ENCODE measurements at regions not wholly inside any gene's neighbourhood (a gene's known extent, or its start where the extent isn't known, plus 50 kb on each side); places are given as distances from the start of the nearest gene placed in this dataset.
"Not testable (repeated sequence)": the region's sequence is repeated elsewhere in the genome, so short reads cannot be mapped to it uniquely, and the experiment has no call there.

GRCh38 chr5:155625897-155626543 lies 612.5 kb downstream of the KIF4B start:
- DNase-seq, result no peak

- no peak for DNase-seq
Observed at GRCh38 chr5:155626592-155626991, 613.0 kb downstream of the KIF4B start.

GRCh38 chr5:155628346-155628745 lies 614.8 kb downstream of the KIF4B start:
- no peak for DNase-seq

GRCh38 chr5:155629597-155629996 lies 616.0 kb downstream of the KIF4B start:
- no peak for DNase-seq

DNA sequence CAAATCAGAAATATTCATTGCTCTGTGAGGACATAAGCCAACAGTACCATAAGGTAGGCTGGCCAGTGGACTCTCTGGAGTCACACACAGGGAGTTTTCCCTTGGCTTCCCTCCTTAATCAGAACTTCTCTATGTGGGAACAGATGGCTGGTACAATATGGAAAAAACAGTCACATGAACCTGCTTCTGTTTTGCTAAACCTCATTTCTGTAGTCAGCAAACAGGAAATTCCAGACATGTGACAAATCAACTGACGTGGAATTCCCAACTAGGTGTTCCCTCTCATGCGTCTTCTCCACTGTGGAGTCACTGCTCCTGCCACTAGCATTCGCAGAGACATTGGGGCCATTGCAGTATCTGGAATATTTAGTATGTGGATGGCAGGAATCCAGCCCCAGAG lies 617.6 kb downstream of the KIF4B start:
- no peak for DNase-seq

DNA sequence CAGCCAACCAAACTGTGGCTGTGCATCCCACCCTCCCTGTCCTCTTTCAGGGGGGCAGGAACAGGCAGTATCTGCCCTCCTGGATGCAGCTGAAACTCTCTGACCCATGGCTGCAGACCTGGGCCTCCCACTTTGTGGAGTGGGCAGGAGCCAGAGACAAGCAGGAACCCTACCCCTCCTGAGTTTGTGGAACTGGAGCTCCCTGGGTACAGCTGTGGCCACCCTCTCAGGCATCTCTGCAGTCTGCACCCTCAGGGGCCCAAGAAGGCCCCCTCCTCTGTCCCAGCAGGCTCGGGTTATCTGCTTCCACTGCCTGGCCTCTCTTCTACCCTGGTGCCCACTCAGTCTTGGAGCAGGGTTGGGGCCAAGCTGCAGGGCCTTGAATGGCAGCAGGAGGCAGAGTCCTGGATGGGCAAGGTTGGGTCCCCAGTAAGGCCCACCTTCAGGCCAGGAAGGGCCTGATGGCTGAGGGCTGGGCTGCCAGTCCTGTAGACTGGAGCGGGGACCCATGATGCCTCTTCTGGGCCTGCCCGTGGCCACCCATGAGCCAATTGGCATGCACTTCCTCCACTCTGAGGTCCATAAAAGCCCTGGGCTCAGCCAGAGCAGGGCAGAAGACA lies 619.9 kb downstream of the KIF4B start:
- no peak for DNase-seq

- DNase-seq, result no peak
Observed at GRCh38 chr5:155649666-155650065, 636.1 kb downstream of the KIF4B start.

GRCh38 chr5:155655569-155655968 lies 642.0 kb downstream of the KIF4B start:
- DNase-seq, result no peak

- no peak for DNase-seq
Observed at GRCh38 chr5:155661859-155662258, 648.3 kb downstream of the KIF4B start.

DNA sequence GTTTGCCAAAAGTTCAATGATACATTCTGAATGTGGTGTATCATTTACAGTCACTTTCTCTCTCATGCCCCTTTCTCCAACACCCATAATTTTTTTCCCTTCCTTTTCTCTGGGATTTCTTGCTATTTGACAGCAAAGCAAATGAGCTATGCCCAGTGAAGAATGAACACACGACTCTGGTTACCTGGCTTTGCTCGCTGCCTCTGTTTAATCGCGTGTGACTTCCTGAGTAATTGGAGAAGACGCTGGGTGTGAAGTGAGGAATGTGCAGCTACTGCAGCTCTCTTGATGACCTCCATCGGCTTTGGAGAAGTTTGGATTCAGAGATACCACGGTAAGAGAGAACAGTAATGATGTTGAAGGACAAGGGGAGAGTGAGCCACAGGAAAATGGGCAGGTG lies 651.8 kb downstream of the KIF4B start:
- no peak for DNase-seq

DNA sequence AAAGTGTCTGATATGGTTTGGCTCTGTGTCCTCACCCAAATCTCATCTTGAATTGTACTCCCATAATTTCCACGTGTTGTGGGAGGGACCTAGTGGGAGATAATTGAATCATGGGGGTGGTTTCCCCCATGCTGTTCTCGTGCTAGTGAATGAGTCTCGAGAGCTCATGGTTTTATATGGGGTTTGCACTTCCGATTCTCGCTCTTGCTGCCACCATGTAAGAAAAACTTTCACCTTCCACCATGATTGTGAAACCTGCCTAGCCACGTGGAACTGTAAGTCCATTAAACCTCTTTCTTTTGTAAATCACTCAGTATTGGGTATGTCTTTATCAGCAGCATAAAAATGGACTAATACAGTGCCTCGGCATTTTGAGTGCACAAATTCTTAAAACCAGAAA lies 655.0 kb upstream of the SGCD start:
- DNase-seq, result not testable (repeated sequence)

- no peak for DNase-seq
Observed at GRCh38 chr5:155676967-155677366, 650.0 kb upstream of the SGCD start.

GRCh38 chr5:155678371-155678770 lies 648.6 kb upstream of the SGCD start:
- no peak for DNase-seq

GRCh38 chr5:155679530-155679929 lies 647.4 kb upstream of the SGCD start:
- no peak for DNase-seq

DNA sequence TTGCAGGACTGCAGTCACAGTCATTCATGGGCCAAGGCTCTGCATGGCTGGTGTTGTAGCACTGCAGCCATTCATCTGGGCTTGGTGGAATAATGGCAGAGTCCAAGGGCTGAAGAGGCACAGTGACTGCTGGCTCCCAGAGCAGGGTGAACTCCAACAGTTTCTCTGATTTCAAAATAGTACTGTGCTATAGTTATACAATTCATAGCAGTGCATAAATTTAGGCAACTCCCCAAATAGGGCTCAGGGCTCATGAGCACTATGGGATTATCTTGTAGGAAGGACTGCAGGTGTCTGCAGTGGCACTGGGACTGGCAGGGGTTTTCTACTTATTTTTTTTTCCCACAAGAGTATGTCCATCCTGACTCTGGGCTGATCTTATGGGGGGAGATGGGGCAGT lies 642.5 kb upstream of the SGCD start:
- DNase-seq, result no peak

- DNase-seq, result no peak
Observed at GRCh38 chr5:155686131-155686530, 640.8 kb upstream of the SGCD start.

DNA sequence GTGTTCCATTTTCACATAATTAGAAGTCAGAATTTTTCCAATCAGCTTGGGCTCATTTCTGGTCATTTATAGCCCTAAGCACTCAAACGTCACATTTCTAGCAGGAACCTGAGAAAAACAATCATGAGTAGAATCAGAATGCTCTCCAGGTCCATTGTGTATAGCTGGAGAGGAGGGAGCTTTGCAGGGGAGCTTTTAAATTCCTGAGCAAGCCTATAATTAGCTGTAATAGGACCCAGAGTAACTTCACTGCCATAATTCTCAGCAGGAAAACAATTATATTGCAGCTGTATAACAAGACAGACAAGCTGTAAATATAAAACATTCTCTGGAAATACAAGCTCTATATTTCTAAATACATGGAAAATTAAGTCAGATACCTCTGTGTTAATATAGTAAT lies 637.6 kb upstream of the SGCD start:
- peak; percentile 11 for DNase-seq

DNA sequence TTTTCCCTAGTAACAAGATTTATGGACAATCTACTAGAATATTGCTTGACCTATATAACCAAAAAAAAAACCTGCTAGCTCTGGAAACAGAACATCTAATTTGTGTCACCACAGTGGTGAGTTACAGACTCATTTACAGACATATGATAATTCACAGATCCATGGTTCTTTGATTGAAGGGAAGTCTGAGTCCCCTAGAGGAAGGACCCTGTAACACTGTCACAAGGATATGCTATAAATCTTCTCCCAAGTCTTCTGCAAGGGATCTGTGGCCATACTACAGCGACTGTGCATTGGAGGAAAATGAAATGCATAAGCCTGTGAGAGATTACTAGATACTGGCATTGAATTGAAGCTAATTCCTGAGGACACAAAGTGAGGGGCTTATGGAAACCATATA lies 630.6 kb upstream of the SGCD start:
- DNase-seq, result no peak

DNA sequence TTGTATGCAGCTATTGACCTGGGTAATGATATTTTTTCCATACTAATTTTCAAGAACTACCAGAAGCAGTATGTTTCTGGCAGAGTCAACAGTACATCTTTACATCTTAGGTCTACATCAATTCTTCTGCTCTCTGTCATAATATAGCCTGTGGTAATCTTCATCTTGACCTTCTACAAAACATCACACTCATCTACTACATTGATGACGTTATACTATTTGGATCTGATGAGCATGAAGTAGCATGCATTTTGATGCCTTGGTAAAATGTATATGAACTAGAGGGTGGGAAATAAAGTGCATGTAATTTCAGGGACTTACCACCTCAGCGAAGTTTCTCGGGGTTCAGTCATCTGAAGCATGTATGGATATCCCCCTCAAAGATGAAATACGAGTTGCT lies 629.7 kb upstream of the SGCD start:
- no peak for DNase-seq

- no peak for DNase-seq
Observed at GRCh38 chr5:155699385-155699784, 627.6 kb upstream of the SGCD start.

GRCh38 chr5:155700333-155700732 lies 626.6 kb upstream of the SGCD start:
- no peak for DNase-seq

DNA sequence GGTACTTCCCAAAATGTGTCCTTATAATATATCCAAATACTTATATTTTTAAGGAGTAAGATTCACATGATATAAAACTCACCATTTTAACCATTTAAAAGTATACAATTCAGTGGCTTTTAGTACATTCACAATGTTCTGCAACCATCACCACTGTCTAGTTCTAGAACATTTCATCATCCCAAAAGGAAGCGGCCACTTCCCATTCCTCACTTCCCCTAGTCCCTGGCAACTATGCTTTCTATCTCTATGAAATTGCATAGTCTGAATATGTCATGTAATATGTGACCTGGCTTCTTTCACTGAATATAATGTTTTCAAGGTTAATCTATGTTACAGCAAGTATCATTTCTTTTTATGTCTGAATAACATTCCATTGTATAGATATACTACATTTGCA lies 615.1 kb upstream of the SGCD start:
- DNase-seq, result no peak

DNA sequence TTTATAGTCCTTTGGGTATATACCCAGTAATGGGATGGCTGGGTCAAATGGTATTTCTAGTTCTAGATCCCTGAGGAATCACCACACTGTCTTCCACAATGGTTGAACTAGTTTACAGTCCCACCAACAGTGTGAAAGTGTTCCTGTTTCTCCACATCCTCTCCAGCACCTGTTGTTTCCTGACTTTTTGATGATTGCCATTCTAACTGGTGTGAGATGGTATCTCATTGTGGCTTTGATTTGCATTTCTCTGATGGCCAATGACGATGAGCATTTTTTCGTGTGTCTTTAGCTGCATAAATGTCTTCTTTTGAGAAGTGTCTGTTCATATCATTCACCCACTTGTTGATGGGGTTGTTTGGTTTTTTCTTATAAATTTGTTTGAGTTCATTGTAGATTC lies 612.5 kb upstream of the SGCD start:
- not testable (repeated sequence) for DNase-seq

- DNase-seq, result no peak
Observed at GRCh38 chr5:155726267-155726666, 600.7 kb upstream of the SGCD start.

- no peak for DNase-seq
Observed at GRCh38 chr5:155727512-155728145, 599.3 kb upstream of the SGCD start.
